H1 (cell line): ENCODE measurements at regions not wholly inside any gene's neighbourhood (a gene's known extent, or its start where the extent isn't known, plus 50 kb on each side); places are given as distances from the start of the nearest gene placed in this dataset.

Experiments
- ATF2 ChIP-seq: IDR thresholded peaks from 2 replicates; pipeline ENCODE4 v1.6.1; 2012; ENCODE audit warnings: low read length, inconsistent platforms
- NRF1 ChIP-seq: IDR thresholded peaks from 2 replicates; pipeline ENCODE4 v1.6.1; 2011; ENCODE audit warnings: mild to moderate bottlenecking, low read depth, low read length, improper control_type of control experiment
- TAF1 ChIP-seq: IDR thresholded peaks from 2 replicates; pipeline ENCODE4 v1.6.1; 2011; ENCODE audit warnings: mild to moderate bottlenecking, low read depth, low read length

DNA sequence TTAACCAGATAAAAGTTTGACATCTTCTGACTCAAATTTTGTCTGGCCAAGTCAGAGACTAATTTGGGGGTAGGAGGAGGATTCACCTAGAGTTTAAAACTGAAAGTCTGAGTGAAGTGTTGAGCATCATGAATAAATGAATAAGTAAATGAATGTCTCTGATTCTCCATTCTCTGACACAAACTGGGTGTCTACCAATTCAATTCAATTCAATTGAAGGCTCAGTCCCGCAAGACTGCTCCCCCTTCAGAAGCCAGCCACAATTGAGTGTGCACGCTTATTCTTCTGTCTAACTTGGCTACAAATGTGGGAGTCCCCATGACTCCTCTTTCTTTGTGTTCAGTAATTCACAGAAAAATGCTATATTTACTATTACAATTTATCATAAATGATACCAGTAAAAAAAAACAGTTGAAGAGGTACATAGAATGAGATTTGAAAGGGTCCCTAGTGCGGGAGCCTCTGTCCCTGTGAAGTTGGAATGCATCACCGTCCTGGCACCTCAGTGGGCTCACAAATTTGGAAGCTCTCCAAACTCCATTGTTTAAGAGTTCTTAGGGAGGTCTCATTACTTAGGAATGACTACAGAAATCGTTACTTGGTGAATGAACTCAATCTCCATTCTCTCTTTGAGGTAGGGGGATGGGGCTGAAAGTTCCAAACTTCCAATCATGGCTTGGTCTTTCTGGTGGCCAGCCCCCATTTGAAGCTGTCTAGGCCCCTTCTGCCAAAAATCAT is 243.7 kb upstream of the PHYHIPL start (continued):
- TF ChIP-seq ATF2 (no peak), NRF1 (no peak), TAF1 (no peak)
